ENCODE measurements at regions not wholly inside any gene's neighbourhood (a gene's known extent, or its start where the extent isn't known, plus 50 kb on each side); places are given as distances from the start of the nearest gene placed in this dataset.

DNA sequence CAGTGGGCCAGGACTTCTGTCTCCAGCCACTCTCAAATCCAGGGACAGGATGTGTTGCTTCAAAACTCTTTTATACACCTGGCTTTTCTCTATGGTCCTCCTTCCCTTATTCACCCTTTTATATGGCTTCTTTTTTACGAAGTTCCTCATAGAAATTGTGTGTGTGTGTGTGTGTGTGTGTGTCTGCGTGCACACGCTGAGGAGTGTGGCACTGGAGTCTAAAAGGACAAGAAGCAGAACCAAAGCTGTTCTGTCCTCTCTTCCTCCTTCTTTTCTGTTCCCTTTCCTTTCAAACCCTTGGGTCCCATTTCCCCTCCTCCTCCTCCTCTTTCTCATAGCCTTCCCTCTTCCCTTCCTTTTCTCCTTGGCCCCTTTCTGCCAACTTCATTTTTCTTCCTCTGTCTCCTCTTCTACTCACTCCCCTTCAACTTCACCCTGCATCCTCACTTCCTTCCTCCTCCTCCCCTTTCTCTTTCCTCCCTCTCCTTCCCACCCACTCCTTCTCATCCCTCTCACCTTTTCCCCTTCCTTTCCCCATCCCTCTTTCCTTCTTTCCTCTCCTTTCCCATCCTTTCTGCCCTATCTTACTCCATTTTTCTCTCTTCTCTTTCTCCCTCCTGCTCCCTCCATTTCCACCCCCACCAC, 360.5 kb downstream of the MID1IP1 start:
- TF ChIP-seq, protein P1, sequence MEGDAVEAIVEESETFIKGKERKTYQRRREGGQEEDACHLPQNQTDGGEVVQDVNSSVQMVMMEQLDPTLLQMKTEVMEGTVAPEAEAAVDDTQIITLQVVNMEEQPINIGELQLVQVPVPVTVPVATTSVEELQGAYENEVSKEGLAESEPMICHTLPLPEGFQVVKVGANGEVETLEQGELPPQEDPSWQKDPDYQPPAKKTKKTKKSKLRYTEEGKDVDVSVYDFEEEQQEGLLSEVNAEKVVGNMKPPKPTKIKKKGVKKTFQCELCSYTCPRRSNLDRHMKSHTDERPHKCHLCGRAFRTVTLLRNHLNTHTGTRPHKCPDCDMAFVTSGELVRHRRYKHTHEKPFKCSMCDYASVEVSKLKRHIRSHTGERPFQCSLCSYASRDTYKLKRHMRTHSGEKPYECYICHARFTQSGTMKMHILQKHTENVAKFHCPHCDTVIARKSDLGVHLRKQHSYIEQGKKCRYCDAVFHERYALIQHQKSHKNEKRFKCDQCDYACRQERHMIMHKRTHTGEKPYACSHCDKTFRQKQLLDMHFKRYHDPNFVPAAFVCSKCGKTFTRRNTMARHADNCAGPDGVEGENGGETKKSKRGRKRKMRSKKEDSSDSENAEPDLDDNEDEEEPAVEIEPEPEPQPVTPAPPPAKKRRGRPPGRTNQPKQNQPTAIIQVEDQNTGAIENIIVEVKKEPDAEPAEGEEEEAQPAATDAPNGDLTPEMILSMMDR (conservative IDR thresholded peaks at IDR 0.05): no peak
- no peak overlapping the region for H3K27ac ChIP-seq

DNA sequence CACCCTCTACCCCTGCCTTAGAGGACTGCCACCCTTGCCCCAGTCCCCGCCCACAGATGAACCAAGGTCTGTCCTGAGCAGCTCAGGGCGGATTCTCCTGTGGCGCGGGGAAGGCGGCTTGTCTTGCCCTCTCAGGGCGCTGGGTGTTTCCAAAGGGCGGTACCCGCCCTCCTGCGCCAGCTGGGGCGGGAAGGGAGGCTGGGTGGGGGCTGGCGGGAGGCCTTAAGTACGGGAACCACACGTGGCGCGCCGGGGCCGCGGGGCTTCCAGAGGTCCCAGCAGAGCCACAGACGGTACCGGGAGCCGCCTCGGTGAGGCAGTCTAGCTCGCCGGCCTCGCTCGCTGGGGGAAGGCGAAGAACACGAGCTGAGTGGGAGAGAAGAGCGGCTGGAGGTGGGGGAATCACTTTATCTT, 361.1 kb downstream of the MID1IP1 start:
- TF ChIP-seq, protein P1 (conservative IDR thresholded peaks at IDR 0.05): no peak
- no peak overlapping the region for H3K27ac ChIP-seq

DNA sequence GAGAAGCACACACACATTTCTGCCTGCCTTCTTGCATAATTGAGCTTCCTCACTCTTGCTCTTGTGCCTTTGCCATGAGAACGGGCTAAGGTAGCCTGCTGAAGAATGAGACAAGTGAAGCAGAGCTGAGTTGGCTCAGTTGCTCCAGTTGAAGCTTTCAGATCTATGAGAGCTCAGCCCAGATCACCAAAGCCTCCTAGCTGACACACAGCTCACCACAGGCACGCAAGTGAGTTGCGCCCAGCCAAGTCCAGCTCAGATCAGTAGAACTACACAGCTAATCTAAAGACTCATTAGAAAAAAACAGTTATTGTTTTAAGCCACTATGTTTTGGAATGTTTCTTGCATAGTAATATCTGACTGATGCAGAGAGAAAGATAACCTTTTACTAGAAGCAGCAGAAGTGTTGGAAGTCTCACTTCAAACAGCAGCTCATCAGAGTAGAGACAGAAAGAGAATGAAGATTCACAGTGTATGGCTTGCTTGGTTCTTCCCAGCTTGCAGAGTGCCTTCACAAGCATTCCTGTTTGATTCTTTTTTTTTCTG, 362.4 kb downstream of the MID1IP1 start:
- no peak overlapping the region for H3K27ac ChIP-seq
- TF ChIP-seq, protein P1 (conservative IDR thresholded peaks at IDR 0.05): no peak

DNA sequence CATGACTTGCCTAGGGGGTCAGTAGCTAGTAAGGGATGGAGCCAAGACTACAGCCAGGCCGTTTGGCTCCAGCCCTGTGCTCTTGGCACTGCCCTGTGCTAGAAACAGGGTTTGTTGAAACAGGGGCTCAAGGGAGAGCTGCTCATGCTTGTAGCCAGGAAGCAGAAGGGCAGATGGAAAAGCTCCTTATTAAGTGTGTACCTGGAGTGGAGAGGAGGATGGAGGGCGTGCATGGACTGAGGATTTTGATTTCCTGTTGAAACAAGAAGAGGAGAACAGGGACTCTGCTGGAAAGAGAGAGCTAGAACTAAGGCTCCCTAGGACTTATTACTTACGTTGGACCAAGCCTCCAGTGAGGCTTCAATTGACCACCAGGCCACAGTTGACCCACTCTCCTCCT, 363.0 kb downstream of the MID1IP1 start:
- TF ChIP-seq, protein P1 (conservative IDR thresholded peaks at IDR 0.05): no peak

DNA sequence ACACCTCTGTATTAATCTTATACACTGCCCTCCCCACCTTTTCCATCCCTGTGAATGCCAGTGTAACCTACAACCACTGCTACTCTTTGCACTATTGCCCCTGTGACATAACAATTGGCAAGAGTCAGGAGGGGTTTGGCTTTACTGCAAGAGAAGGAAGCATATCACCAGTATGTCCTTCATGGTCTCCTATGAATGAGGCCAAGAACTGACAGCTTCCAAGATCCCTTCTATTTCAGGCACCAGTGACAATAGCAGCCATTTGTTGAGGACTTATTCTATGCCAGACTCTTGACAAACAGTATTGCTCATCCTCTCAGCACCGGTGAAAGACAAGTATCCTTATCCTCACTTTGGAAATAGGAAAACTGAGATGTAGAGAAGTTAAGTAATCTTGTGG, 363.9 kb downstream of the MID1IP1 start:
- no peak overlapping the region for H3K27ac ChIP-seq
- TF ChIP-seq, protein P1 (conservative IDR thresholded peaks at IDR 0.05): no peak

More for the DNA sequence above, 363.0 kb downstream of the MID1IP1 start:
- no peak overlapping the region for H3K27ac ChIP-seq

DNA sequence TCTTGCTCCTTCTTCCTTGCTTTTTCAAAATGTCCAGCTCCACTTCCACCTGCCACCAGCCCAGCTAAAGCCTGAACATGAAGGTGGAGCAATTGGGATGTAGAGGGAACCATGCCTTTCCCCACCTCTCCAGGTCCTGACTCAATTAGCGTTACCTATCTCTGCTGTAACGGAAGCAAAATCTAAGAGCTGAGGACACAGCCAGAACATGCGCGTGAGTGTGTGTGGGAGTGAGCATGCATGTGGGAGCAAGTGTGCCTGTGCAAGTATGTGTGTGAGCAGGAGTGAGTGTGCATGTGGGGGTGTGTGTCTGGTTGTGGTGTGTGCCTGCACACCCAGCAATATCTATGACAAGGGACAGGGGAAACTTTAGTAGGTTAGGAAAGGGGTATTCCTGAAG, 364.5 kb downstream of the MID1IP1 start:
- TF ChIP-seq, protein P1 (conservative IDR thresholded peaks at IDR 0.05): no peak
- H3K27ac ChIP-seq: no peak overlapping the region

DNA sequence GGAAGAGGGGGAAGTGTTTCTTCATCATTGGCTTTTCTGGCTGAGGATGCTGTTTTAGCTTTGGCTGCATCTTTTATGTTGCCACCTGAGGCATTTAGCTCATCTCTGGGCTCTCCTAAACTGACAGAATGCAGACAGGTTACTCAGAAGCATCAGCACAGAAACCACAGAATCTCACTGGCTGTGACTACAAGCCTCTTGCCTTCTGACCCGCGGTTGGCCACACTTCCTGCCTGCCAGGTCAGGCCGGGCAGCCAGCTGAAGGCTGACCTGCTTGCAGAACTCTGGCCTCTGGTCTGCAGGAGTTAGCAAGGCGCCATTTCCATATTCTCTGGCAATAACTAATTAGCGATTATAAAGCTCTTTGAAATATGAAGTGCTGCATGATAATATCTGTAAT, 366.5 kb downstream of the MID1IP1 start:
- TF ChIP-seq, protein P1 (conservative IDR thresholded peaks at IDR 0.05): no peak
- no peak overlapping the region for H3K27ac ChIP-seq

Measured in VCaP (cell line).